Astrocyte of the spinal cord (primary cell): ENCODE measurements at regions not wholly inside any gene's neighbourhood (a gene's known extent, or its start where the extent isn't known, plus 50 kb on each side); places are given as distances from the start of the nearest gene placed in this dataset.
"Not testable (repeated sequence)": the region's sequence is repeated elsewhere in the genome, so short reads cannot be mapped to it uniquely, and the experiment has no call there.

Experiments used
- DNase-seq: peaks from one replicate; pipeline ENCODE4 v3.0.0; 2011; ENCODE audit warnings: low read depth, low spot score
- H3K4me3 ChIP-seq: 2 replicates; pipeline ENCODE4 v1.5.1; 2011; ENCODE audit warnings: low read depth, mild to moderate bottlenecking, low read length, moderate library complexity
- CTCF ChIP-seq: IDR thresholded peaks from 2 replicates; pipeline ENCODE4 v1.5.1; 2012; ENCODE audit warnings: low read depth, mild to moderate bottlenecking, low read length, inconsistent platforms
- in situ Hi-C: cut with HindIII; loops from 2 replicates; pipeline ENCODE4 v1.10.0; 2017; ENCODE audit warnings: low sequenced_read_pairs

- in situ Hi-C loops = no loop called here
- no peak for TF ChIP-seq CTCF
- no peak overlapping the region for H3K4me3 ChIP-seq
Measured at GRCh38 chr20:25860531-25861150, 164.0 kb upstream of the ZNF337 start.

GRCh38 chr20:25859649-25860530 is 163.2 kb upstream of the ZNF337 start:
- no peak for TF ChIP-seq CTCF
- in situ Hi-C loops = no loop called here
- H3K4me3 ChIP-seq = no peak overlapping the region
- peak; percentile 35 for DNase-seq

More at GRCh38 chr20:25860531-25861150, 164.0 kb upstream of the ZNF337 start:
- no peak for DNase-seq

GRCh38 chr20:25858495-25859425 is 162.1 kb upstream of the ZNF337 start:
- no peak for DNase-seq
- no peak for TF ChIP-seq CTCF
- H3K4me3 ChIP-seq = no peak overlapping the region
- in situ Hi-C loops = no loop called here

- H3K4me3 ChIP-seq, DNase-seq, in situ Hi-C loops: not testable (repeated sequence)
Measured at GRCh38 chr20:25857091-25857788, 160.6 kb upstream of the ZNF337 start.

- TF ChIP-seq CTCF = no peak
- no peak for DNase-seq
- in situ Hi-C loops = no loop called here
- no peak overlapping the region for H3K4me3 ChIP-seq
Measured at GRCh38 chr20:25856256-25856884, 159.7 kb upstream of the ZNF337 start.

GRCh38 chr20:25855451-25856156 is 159.0 kb upstream of the ZNF337 start:
- DNase-seq, in situ Hi-C loops: not testable (repeated sequence)

GRCh38 chr20:25854666-25855065 is 158.0 kb upstream of the ZNF337 start:
- DNase-seq, H3K4me3 ChIP-seq, in situ Hi-C loops: not testable (repeated sequence)

More at GRCh38 chr20:25855451-25856156, 159.0 kb upstream of the ZNF337 start:
- not testable (repeated sequence) for H3K4me3 ChIP-seq

- H3K4me3 ChIP-seq = peak overlapping the region; percentile 49
- in situ Hi-C loops = not testable (repeated sequence)
Measured at GRCh38 chr20:25853718-25854388, 157.2 kb upstream of the ZNF337 start.

GRCh38 chr20:25852968-25853717 is 156.5 kb upstream of the ZNF337 start:
- peak overlapping the region; percentile 49 for H3K4me3 ChIP-seq
- in situ Hi-C loops, DNase-seq: not testable (repeated sequence)

More at GRCh38 chr20:25853718-25854388, 157.2 kb upstream of the ZNF337 start:
- peak; percentile 68 for DNase-seq
